Lung (tissue), 11 donors: ENCODE measurements at regions not wholly inside any gene's neighbourhood (a gene's known extent, or its start where the extent isn't known, plus 50 kb on each side); places are given as distances from the start of the nearest gene placed in this dataset.

ENCODE experiments used
- ATAC-seq: fragments of 200-7000 bp; cut with Tn5 transposase; one replicate; pipeline ENCODE4 v1.9.1; 2020; ENCODE audit warnings: moderate number of reproducible peaks; ENCODE audit not compliant: insufficient read depth, low FRiP score
- DNase-seq, 3 donors: peaks; one replicate each; pipeline ENCODE4 v3.0.0-alpha.2; 2013 to 2017
- H3K27ac ChIP-seq, 2 donors: one replicate each; pipeline ENCODE4 v1.5.1; 2013; ENCODE audit warnings: mild to moderate bottlenecking in 2 of 2, moderate library complexity in 2 of 2, control low read depth in 1 of 2, inconsistent platforms in 1 of 2, low read depth in 1 of 2, low read length in 1 of 2
- H3K27me3 ChIP-seq, 3 donors: one replicate each; pipeline ENCODE4 v1.5.1; 2013; ENCODE audit warnings: low read length in 2 of 3; ENCODE audit not compliant: control insufficient read depth in 3 of 3, insufficient read depth in 3 of 3
- H3K36me3 ChIP-seq, 4 donors: one replicate each; pipeline ENCODE4 v1.5.1; 2013; ENCODE audit warnings: low read length in 4 of 4, mild to moderate bottlenecking in 1 of 4, moderate library complexity in 1 of 4; ENCODE audit not compliant: control insufficient read depth in 4 of 4, insufficient read depth in 4 of 4
- H3K4me1 ChIP-seq, 5 donors: one replicate each; pipeline ENCODE4 v1.5.1; 2013; ENCODE audit warnings: low read length in 5 of 5, mild to moderate bottlenecking in 2 of 5, moderate library complexity in 1 of 5; ENCODE audit not compliant: control insufficient read depth in 5 of 5, insufficient read depth in 5 of 5
- H3K4me3 ChIP-seq: one replicate; pipeline ENCODE4 v1.5.1; 2013; ENCODE audit warnings: mild to moderate bottlenecking, control low read depth, moderate library complexity
- H3K9ac ChIP-seq, 2 donors: one replicate each; pipeline ENCODE4 v1.5.1; 2013; ENCODE audit warnings: low read length in 2 of 2, control low read depth in 1 of 2; ENCODE audit not compliant: insufficient read depth in 1 of 2
- H3K9me3 ChIP-seq, 4 donors: one replicate each; pipeline ENCODE4 v1.5.1; 2013; ENCODE audit warnings: low read length in 3 of 4, mild to moderate bottlenecking in 1 of 4, moderate library complexity in 1 of 4; ENCODE audit not compliant: control insufficient read depth in 4 of 4, insufficient read depth in 3 of 4
- WGBS, 2 donors: extraction: QIAGEN DNeasy Blood & Tissue Kit; methylation state at CpG; one replicate each; pipeline ENCODE4 v1.1.7; 2013; 5-methylcytosine and 5-hydroxymethylcytosine counted together
- TF ChIP-seq, protein P1 (sequence below): IDR thresholded peaks from 2 replicates; pipeline ENCODE4 v1.5.1; 2012; ENCODE audit warnings: mild to moderate bottlenecking; ENCODE audit errors: control extremely low read depth, extremely low read depth
- donor health status: control.
- donor health status: control.
- donor health status: Bipolar disorder and iron deficiency.
- donor health status: healthy.
- donor health status: DM: yes; HTN: yes; CAD: no.

DNA sequence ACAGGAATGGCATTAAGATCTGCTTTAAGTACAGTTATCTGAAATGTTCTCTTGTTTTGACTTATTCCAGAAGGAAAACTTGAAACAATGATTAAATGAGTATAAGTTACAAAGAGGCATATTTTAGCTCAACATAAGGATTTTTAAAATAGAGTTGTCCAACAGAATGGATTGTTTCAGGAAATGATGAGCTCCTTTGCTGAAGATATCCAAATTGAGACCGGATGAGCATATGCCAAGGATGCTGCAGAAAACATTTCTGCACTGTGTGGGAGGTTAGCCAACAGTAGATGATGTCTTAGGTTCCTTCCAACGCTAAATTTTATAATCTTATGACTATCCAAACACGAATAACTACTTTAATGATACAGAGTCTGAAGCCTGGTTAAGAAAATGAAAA is 226.5 kb upstream of the NANOGP8 start:
- no peaks in the 10 kb centered on the region for H3K27me3 ChIP-seq
- peaks cover 0 to 34% (median 6%) of the 10 kb centered on the region in 5 donors for H3K4me1 ChIP-seq
- no peaks in the 10 kb centered on the region for H3K36me3 ChIP-seq
- H3K9me3 ChIP-seq, result no peaks in the 10 kb centered on the region
- WGBS, 2 donors, result 78 to 84% methylated on average over 3 of the region's 3 CpGs
- no peak overlapping the region for H3K9ac ChIP-seq
- ATAC-seq, result no peak
- no peak overlapping the region for H3K4me3 ChIP-seq
- no peak overlapping the region for H3K27ac ChIP-seq
- TF ChIP-seq, protein P1, sequence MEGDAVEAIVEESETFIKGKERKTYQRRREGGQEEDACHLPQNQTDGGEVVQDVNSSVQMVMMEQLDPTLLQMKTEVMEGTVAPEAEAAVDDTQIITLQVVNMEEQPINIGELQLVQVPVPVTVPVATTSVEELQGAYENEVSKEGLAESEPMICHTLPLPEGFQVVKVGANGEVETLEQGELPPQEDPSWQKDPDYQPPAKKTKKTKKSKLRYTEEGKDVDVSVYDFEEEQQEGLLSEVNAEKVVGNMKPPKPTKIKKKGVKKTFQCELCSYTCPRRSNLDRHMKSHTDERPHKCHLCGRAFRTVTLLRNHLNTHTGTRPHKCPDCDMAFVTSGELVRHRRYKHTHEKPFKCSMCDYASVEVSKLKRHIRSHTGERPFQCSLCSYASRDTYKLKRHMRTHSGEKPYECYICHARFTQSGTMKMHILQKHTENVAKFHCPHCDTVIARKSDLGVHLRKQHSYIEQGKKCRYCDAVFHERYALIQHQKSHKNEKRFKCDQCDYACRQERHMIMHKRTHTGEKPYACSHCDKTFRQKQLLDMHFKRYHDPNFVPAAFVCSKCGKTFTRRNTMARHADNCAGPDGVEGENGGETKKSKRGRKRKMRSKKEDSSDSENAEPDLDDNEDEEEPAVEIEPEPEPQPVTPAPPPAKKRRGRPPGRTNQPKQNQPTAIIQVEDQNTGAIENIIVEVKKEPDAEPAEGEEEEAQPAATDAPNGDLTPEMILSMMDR, result no peak
- DNase-seq, result peak in 1 of 3 donors; percentile 18

DNA sequence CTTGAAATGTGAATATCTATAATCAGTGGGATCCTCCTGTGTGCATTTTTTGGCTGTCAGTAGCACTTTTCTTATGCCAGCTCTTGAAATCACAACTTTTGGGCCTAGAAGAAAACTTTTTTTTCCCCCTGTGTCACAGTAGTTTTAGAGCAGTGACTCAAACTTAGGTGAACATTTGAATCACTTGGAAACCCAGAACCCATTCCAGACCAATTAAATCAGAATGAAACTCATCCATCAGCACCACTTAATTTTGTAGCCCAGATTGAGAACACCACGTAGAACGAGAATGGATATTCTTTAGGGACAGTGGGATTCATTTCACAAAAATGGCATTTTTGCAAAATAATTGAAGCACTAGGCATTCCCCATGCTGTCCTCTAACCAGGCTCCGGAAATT is 224.8 kb upstream of the NANOGP8 start:
- Histone ChIP-seq H3K9me3 (no peaks in the 10 kb centered on the region), H3K36me3 (no peaks in the 10 kb centered on the region), H3K27me3 (no peaks in the 10 kb centered on the region), H3K4me3 (no peak overlapping the region), H3K27ac (peak overlapping the region in 1 of 2 donors; percentile 81), H3K4me1 (peaks cover 0 to 37% (median 8%) of the 10 kb centered on the region in 5 donors), H3K9ac (no peak overlapping the region)
- DNase-seq (no peak), ATAC-seq (no peak)
- 80 to 87% methylated on average over 3 of the region's 3 CpGs for WGBS, 2 donors
- TF ChIP-seq, protein P1, result no peak

- H3K9ac ChIP-seq, result peak overlapping the region in 1 of 2 donors; percentile 47
- H3K4me3 ChIP-seq, result no peak overlapping the region
- peaks cover 0 to 37% (median 8%) of the 10 kb centered on the region in 5 donors for H3K4me1 ChIP-seq
- WGBS, 2 donors, result 34 to 47% methylated on average over 2 of the region's 2 CpGs
- ATAC-seq (no peak), DNase-seq (peak; percentile 73 to 95 (median 94))
- peak overlapping the region in 1 of 2 donors; percentile 57 for H3K27ac ChIP-seq
- H3K27me3 ChIP-seq, result no peaks in the 10 kb centered on the region
- no peaks in the 10 kb centered on the region for H3K9me3 ChIP-seq
- H3K36me3 ChIP-seq, result no peaks in the 10 kb centered on the region
- TF ChIP-seq, protein P1, result no peak
Measured at GRCh38 chr15:35308802-35309201, 223.7 kb upstream of the NANOGP8 start.

GRCh38 chr15:35307676-35308075 is 222.6 kb upstream of the NANOGP8 start:
- Histone ChIP-seq H3K4me1 (peaks cover 0 to 36% (median 8%) of the 10 kb centered on the region in 5 donors), H3K27me3 (no peaks in the 10 kb centered on the region), H3K9me3 (no peaks in the 10 kb centered on the region), H3K27ac (no peak overlapping the region), H3K36me3 (no peaks in the 10 kb centered on the region), H3K9ac (no peak overlapping the region), H3K4me3 (no peak overlapping the region)
- DNase-seq (no peak), ATAC-seq (no peak)
- TF ChIP-seq, protein P1, result no peak
- WGBS, 2 donors, result 97 to 100% methylated on average over 1 of the region's 1 CpG
